GM12878 (cell line): ENCODE measurements at regions not wholly inside any gene's neighbourhood (a gene's known extent, or its start where the extent isn't known, plus 50 kb on each side); places are given as distances from the start of the nearest gene placed in this dataset.

Source experiments
- CBFB ChIP-seq: IDR thresholded peaks from 2 replicates; pipeline ENCODE4 v1.6.1; 2016; ENCODE audit warnings: antibody characterized with exemption, low read depth
- CTCF ChIP-seq, 3 experiments: IDR thresholded peaks in 2 of 3; conservative IDR thresholded peaks in 1 of 3; 2 replicates each; pipeline ENCODE4 v1.5.1; 2011; ENCODE audit warnings: low read depth in 3 of 3, low read length in 3 of 3, mild to moderate bottlenecking in 3 of 3, control low read depth in 2 of 3, moderate library complexity in 2 of 3, inconsistent platforms in 1 of 3, mixed read lengths in 1 of 3; ENCODE audit not compliant: control insufficient read depth in 2 of 3, insufficient read depth in 1 of 3; ENCODE audit errors: extremely low read depth in 1 of 3
- EED ChIP-seq: sonication (generic); IDR thresholded peaks from 2 replicates; pipeline ENCODE4 v1.6.1; 2016; ENCODE audit warnings: antibody characterized with exemption, low read depth
- EP300 ChIP-seq, 2 experiments: fragments of 150-350 bp in 1 of 2; IDR thresholded peaks; 2 replicates each; pipeline ENCODE4 v1.6.1; 2011 to 2012; ENCODE audit warnings: low read depth in 2 of 2, low read length in 2 of 2, borderline replicate concordance in 1 of 2, improper control_type of control experiment in 1 of 2, inconsistent platforms in 1 of 2; ENCODE audit not compliant: control insufficient read depth in 1 of 2
- MAX ChIP-seq: IDR thresholded peaks from 2 replicates; pipeline ENCODE4 v1.6.1; 2012; ENCODE audit warnings: low read depth, low read length, improper control_type of control experiment
- MEF2B ChIP-seq: fragments of 450-650 bp; IDR thresholded peaks from 2 replicates; pipeline ENCODE4 v1.6.1; 2018; ENCODE audit warnings: mild to moderate bottlenecking, moderate library complexity; ENCODE audit not compliant: partially characterized antibody, poor library complexity, severe bottlenecking
- NFIC ChIP-seq: IDR thresholded peaks from 2 replicates; pipeline ENCODE4 v1.6.1; 2012; ENCODE audit warnings: low read depth, mild to moderate bottlenecking, inconsistent platforms, low read length, moderate library complexity
- POLR2A ChIP-seq: IDR thresholded peaks from 2 replicates; pipeline ENCODE4 v1.6.1; 2011; ENCODE audit warnings: low read depth, mild to moderate bottlenecking, low read length
- POLR2AphosphoS5 ChIP-seq: IDR thresholded peaks from 2 replicates; pipeline ENCODE4 v1.6.1; 2011; ENCODE audit warnings: mild to moderate bottlenecking, low read length, inconsistent platforms
- SIX5 ChIP-seq: IDR thresholded peaks from 2 replicates; pipeline ENCODE4 v1.6.1; 2011; ENCODE audit warnings: mild to moderate bottlenecking, low read depth, low read length, moderate library complexity; ENCODE audit not compliant: severe bottlenecking
- USF2 ChIP-seq: IDR thresholded peaks from 2 replicates; pipeline ENCODE4 v1.6.1; 2011; ENCODE audit warnings: low read depth, low read length, improper control_type of control experiment, borderline replicate concordance
- ZBED1 ChIP-seq: IDR thresholded peaks from 2 replicates; pipeline ENCODE4 v1.6.1; 2016; ENCODE audit warnings: borderline replicate concordance
- ZNF217 ChIP-seq: fragments of 450-650 bp; IDR thresholded peaks from 2 replicates; pipeline ENCODE4 v1.6.1; 2017; ENCODE audit warnings: antibody characterized with exemption, mild to moderate bottlenecking

- TF ChIP-seq ZBED1, result no peak
- TF ChIP-seq CBFB, result no peak
- TF ChIP-seq EP300 (IDR thresholded peaks at IDR 0.05; ENCODE audit: borderline replicate concordance in 1 of 2, control insufficient read depth in 1 of 2, low read depth in 2 of 2, low read length in 2 of 2), result no peak
- TF ChIP-seq MEF2B, result no peak
- TF ChIP-seq POLR2A, result no peak
- no peak for TF ChIP-seq NFIC
- TF ChIP-seq SIX5, result no peak
- no peak for TF ChIP-seq EED
- TF ChIP-seq CTCF (IDR thresholded peaks at IDR 0.05 in 2 of 3, conservative IDR thresholded peaks at IDR 0.05 in 1 of 3; ENCODE audit: control insufficient read depth in 2 of 3, extremely low read depth in 1 of 3, insufficient read depth in 1 of 3, low read depth in 3 of 3, low read length in 3 of 3), result no peak
- no peak for TF ChIP-seq MAX
- TF ChIP-seq ZNF217, result no peak
- no peak for TF ChIP-seq USF2
- TF ChIP-seq POLR2AphosphoS5, result no peak
Measured at GRCh38 chr4:1523033-1523432, 116.8 kb upstream of the NKX1-1 start.
